ENCODE measurements at regions not wholly inside any gene's neighbourhood (a gene's known extent, or its start where the extent isn't known, plus 50 kb on each side); places are given as distances from the start of the nearest gene placed in this dataset.

- CTCF ChIA-PET, result no interaction called here
- POLR2A ChIA-PET, result no interaction called here
- no peak for DNase-seq (ENCODE audit: extremely low spot score)
- TF ChIP-seq TARDBP (IDR thresholded peaks at IDR 0.05), result no peak
- TF ChIP-seq ARNT (IDR thresholded peaks at IDR 0.05), result no peak
- no peak for TF ChIP-seq FOXM1 (IDR thresholded peaks at IDR 0.05; ENCODE audit: borderline replicate concordance)
- no peak for TF ChIP-seq FOXK2 (IDR thresholded peaks at IDR 0.05)
- TF ChIP-seq L3MBTL2 (conservative IDR thresholded peaks at IDR 0.05), result no peak
- TF ChIP-seq ELF4 (IDR thresholded peaks at IDR 0.05), result no peak
- TF ChIP-seq HDGF (IDR thresholded peaks at IDR 0.05; ENCODE audit: borderline replicate concordance), result no peak
- TF ChIP-seq SUZ12 (IDR thresholded peaks at IDR 0.05), result no peak
- TF ChIP-seq FOXA1 (IDR thresholded peaks at IDR 0.05), result no peak
- no peak for TF ChIP-seq BHLHE40 (IDR thresholded peaks at IDR 0.05; ENCODE audit: borderline replicate concordance)
- no peak for TF ChIP-seq LEF1 (IDR thresholded peaks at IDR 0.05; ENCODE audit: borderline replicate concordance)
- no peak for TF ChIP-seq ZNF384 (IDR thresholded peaks at IDR 0.05)
Measured at GRCh38 chr5:116841734-116842133, 267.1 kb upstream of the SEMA6A start.

- CTCF ChIA-PET, result no interaction called here
- POLR2A ChIA-PET, result interaction anchor here (0.6 to 1.1 kb wide), 2 partner anchors 9 to 253 kb away, joined by 3 read pairs; no protein-coding TSS in a partner anchor
- TF ChIP-seq FOXK2 (IDR thresholded peaks at IDR 0.05), result no peak
- TF ChIP-seq CTBP1 (IDR thresholded peaks at IDR 0.05; ENCODE audit: borderline replicate concordance), result no peak
- no peak for TF ChIP-seq NFRKB (IDR thresholded peaks at IDR 0.05)
- DNase-seq (ENCODE audit: extremely low spot score), result no peak
Measured at GRCh38 chr5:116838011-116838536, 263.5 kb upstream of the SEMA6A start.

GRCh38 chr5:116834796-116835515, 260.3 kb upstream of the SEMA6A start:
- TF ChIP-seq ARNT (IDR thresholded peaks at IDR 0.05) (no peak), NFRKB (IDR thresholded peaks at IDR 0.05) (no peak), HDGF (IDR thresholded peaks at IDR 0.05; ENCODE audit: borderline replicate concordance) (no peak), ELF4 (IDR thresholded peaks at IDR 0.05) (no peak), TARDBP (IDR thresholded peaks at IDR 0.05) (no peak), BHLHE40 (IDR thresholded peaks at IDR 0.05; ENCODE audit: borderline replicate concordance) (no peak), FOXK2 (IDR thresholded peaks at IDR 0.05) (no peak), ZNF384 (IDR thresholded peaks at IDR 0.05) (no peak), SUZ12 (IDR thresholded peaks at IDR 0.05) (no peak), L3MBTL2 (conservative IDR thresholded peaks at IDR 0.05) (no peak), FOXA1 (IDR thresholded peaks at IDR 0.05) (no peak), PKNOX1 (IDR thresholded peaks at IDR 0.05) (no peak), LEF1 (IDR thresholded peaks at IDR 0.05; ENCODE audit: borderline replicate concordance) (no peak), FOXM1 (IDR thresholded peaks at IDR 0.05; ENCODE audit: borderline replicate concordance) (no peak), SP1 (IDR thresholded peaks at IDR 0.05) (no peak), CTBP1 (IDR thresholded peaks at IDR 0.05; ENCODE audit: borderline replicate concordance) (no peak)
- CTCF ChIA-PET, result interaction anchor here (0.6 kb wide), 1 partner anchor 579 kb away, joined by 3 read pairs; no protein-coding TSS in a partner anchor
- POLR2A ChIA-PET, result no interaction called here
- no peak for DNase-seq (ENCODE audit: extremely low spot score)

GRCh38 chr5:116830079-116830478, 255.5 kb upstream of the SEMA6A start:
- TF ChIP-seq TARDBP (IDR thresholded peaks at IDR 0.05), result no peak
- TF ChIP-seq BHLHE40 (IDR thresholded peaks at IDR 0.05; ENCODE audit: borderline replicate concordance), result no peak
- TF ChIP-seq FOXK2 (IDR thresholded peaks at IDR 0.05), result no peak
- TF ChIP-seq L3MBTL2 (conservative IDR thresholded peaks at IDR 0.05), result no peak
- no peak for TF ChIP-seq CTBP1 (IDR thresholded peaks at IDR 0.05; ENCODE audit: borderline replicate concordance)
- ChIA-PET POLR2A (interaction anchor here (0.9 kb wide), 1 partner anchor 255 kb away, joined by 3 read pairs; no protein-coding TSS in a partner anchor), CTCF (no interaction called here)
- DNase-seq (ENCODE audit: extremely low spot score), result no peak

GRCh38 chr5:116827078-116827477, 252.5 kb upstream of the SEMA6A start:
- no peak for DNase-seq (ENCODE audit: extremely low spot score)
- no peak for TF ChIP-seq SP1 (IDR thresholded peaks at IDR 0.05)
- TF ChIP-seq L3MBTL2 (conservative IDR thresholded peaks at IDR 0.05), result no peak
- TF ChIP-seq CTBP1 (IDR thresholded peaks at IDR 0.05; ENCODE audit: borderline replicate concordance), result no peak
- no peak for TF ChIP-seq TARDBP (IDR thresholded peaks at IDR 0.05)
- no peak for TF ChIP-seq NFRKB (IDR thresholded peaks at IDR 0.05)
- TF ChIP-seq SUZ12 (IDR thresholded peaks at IDR 0.05), result no peak
- TF ChIP-seq ZNF384 (IDR thresholded peaks at IDR 0.05), result no peak
- no peak for TF ChIP-seq ARNT (IDR thresholded peaks at IDR 0.05)
- TF ChIP-seq HDGF (IDR thresholded peaks at IDR 0.05; ENCODE audit: borderline replicate concordance), result no peak
- no peak for TF ChIP-seq FOXA1 (IDR thresholded peaks at IDR 0.05)
- CTCF ChIA-PET, result no interaction called here
- POLR2A ChIA-PET, result no interaction called here

GRCh38 chr5:116825486-116825885, 250.9 kb upstream of the SEMA6A start:
- DNase-seq (ENCODE audit: extremely low spot score), result no peak
- TF ChIP-seq FOXM1 (IDR thresholded peaks at IDR 0.05; ENCODE audit: borderline replicate concordance) (no peak), CTBP1 (IDR thresholded peaks at IDR 0.05; ENCODE audit: borderline replicate concordance) (no peak), ELF4 (IDR thresholded peaks at IDR 0.05) (no peak), ARNT (IDR thresholded peaks at IDR 0.05) (no peak), BHLHE40 (IDR thresholded peaks at IDR 0.05; ENCODE audit: borderline replicate concordance) (no peak), LEF1 (IDR thresholded peaks at IDR 0.05; ENCODE audit: borderline replicate concordance) (no peak), PKNOX1 (IDR thresholded peaks at IDR 0.05) (no peak), HDGF (IDR thresholded peaks at IDR 0.05; ENCODE audit: borderline replicate concordance) (no peak), FOXA1 (IDR thresholded peaks at IDR 0.05) (no peak), L3MBTL2 (conservative IDR thresholded peaks at IDR 0.05) (no peak), SUZ12 (IDR thresholded peaks at IDR 0.05) (no peak), NFRKB (IDR thresholded peaks at IDR 0.05) (no peak), SP1 (IDR thresholded peaks at IDR 0.05) (no peak), TARDBP (IDR thresholded peaks at IDR 0.05) (no peak), FOXK2 (IDR thresholded peaks at IDR 0.05) (no peak), ZNF384 (IDR thresholded peaks at IDR 0.05) (no peak)
- CTCF ChIA-PET, result no interaction called here
- POLR2A ChIA-PET, result no interaction called here

All from HEK293T (cell line).